OCI-LY7 (cell line): ENCODE measurements at regions not wholly inside any gene's neighbourhood (a gene's known extent, or its start where the extent isn't known, plus 50 kb on each side); places are given as distances from the start of the nearest gene placed in this dataset.

Experiments used
- CTCF ChIP-seq: fragments of 200-600 bp; sonication (generic); conservative IDR thresholded peaks from 2 replicates; pipeline ENCODE4 v1.5.1; 2014; ENCODE audit warnings: mild to moderate bottlenecking, antibody characterized with exemption, low read length, moderate library complexity, mixed read lengths
- EZH2phosphoT487 ChIP-seq: fragments of 200-600 bp; sonication (generic); IDR thresholded peaks from 2 replicates; pipeline ENCODE4 v1.6.1; 2018; ENCODE audit warnings: low read depth, borderline replicate concordance, mild to moderate bottlenecking, mixed run types, antibody characterized with exemption, low read length, moderate library complexity, mixed read lengths

- 0 out of 2 replicates have a peak, but pooled peaks have one; percentile 6 for TF ChIP-seq CTCF
- TF ChIP-seq EZH2phosphoT487: no peak
Measured at GRCh38 chr2:52145005-52145404, 1113.1 kb upstream of the NRXN1 start.
